ENCODE measurements at regions not wholly inside any gene's neighbourhood (a gene's known extent, or its start where the extent isn't known, plus 50 kb on each side); places are given as distances from the start of the nearest gene placed in this dataset.

DNA sequence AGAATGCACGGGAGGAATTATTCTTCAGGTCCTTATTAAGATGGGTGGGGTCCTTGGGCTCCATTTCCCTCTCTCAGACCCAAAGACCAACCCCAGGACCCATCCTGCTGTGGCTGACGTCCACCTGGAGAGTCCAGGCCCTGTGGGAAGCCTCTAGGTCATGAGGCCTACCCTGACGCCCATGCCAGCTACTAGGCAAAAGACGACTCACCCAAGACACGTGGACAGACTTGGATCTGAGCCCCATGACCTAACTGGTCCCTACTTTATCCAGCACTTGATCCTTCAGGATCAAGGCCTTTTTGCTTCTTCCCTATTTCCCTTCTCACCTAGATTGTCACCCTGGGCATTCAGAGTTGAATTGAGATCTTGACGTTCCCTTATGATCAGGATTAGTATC is 56.0 kb upstream of the CASZ1 start:
- H3K27ac ChIP-seq (ENCODE audit: low read length), result no peak overlapping the region
- TF ChIP-seq EZH2 (IDR thresholded peaks at IDR 0.05; ENCODE audit: borderline replicate concordance, insufficient read depth, low read length, poor library complexity, severe bottlenecking) (no peak), SMC3 (conservative IDR thresholded peaks at IDR 0.05; ENCODE audit: poor library complexity) (no peak), EP300 (conservative IDR thresholded peaks at IDR 0.05; ENCODE audit: poor library complexity, severe bottlenecking) (no peak)
- TF ChIP-seq, protein P1, sequence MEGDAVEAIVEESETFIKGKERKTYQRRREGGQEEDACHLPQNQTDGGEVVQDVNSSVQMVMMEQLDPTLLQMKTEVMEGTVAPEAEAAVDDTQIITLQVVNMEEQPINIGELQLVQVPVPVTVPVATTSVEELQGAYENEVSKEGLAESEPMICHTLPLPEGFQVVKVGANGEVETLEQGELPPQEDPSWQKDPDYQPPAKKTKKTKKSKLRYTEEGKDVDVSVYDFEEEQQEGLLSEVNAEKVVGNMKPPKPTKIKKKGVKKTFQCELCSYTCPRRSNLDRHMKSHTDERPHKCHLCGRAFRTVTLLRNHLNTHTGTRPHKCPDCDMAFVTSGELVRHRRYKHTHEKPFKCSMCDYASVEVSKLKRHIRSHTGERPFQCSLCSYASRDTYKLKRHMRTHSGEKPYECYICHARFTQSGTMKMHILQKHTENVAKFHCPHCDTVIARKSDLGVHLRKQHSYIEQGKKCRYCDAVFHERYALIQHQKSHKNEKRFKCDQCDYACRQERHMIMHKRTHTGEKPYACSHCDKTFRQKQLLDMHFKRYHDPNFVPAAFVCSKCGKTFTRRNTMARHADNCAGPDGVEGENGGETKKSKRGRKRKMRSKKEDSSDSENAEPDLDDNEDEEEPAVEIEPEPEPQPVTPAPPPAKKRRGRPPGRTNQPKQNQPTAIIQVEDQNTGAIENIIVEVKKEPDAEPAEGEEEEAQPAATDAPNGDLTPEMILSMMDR (IDR thresholded peaks at IDR 0.05; ENCODE audit: poor library complexity, severe bottlenecking), result no peak
- H4K20me1 ChIP-seq (ENCODE audit: insufficient read depth), result no peaks in the 10 kb centered on the region
- no peaks in the 10 kb centered on the region for H3K36me3 ChIP-seq (ENCODE audit: insufficient read depth, low read length)
- no peaks in the 10 kb centered on the region for H3F3A ChIP-seq (ENCODE audit: insufficient read depth, low read length, poor library complexity, severe bottlenecking)
- no peak overlapping the region for H3K4me3 ChIP-seq (ENCODE audit: low read length)
- H3K4me2 ChIP-seq (ENCODE audit: low read length), result no peak overlapping the region
- no peak overlapping the region for H2AFZ ChIP-seq (ENCODE audit: low read depth, low read length)
- no peaks in the 10 kb centered on the region for H3K79me2 ChIP-seq (replicated peaks; ENCODE audit: insufficient read depth, low read length)
- H3K27me3 ChIP-seq (ENCODE audit: insufficient read depth, low read depth, low read length), result no peaks in the 10 kb centered on the region
- H3K9me2 ChIP-seq (ENCODE audit: insufficient read depth, low read length), result no peaks in the 10 kb centered on the region
- H3K9me3 ChIP-seq (ENCODE audit: low read length), result no peaks in the 10 kb centered on the region
- H3K9ac ChIP-seq (ENCODE audit: low read length), result no peak overlapping the region

DNA sequence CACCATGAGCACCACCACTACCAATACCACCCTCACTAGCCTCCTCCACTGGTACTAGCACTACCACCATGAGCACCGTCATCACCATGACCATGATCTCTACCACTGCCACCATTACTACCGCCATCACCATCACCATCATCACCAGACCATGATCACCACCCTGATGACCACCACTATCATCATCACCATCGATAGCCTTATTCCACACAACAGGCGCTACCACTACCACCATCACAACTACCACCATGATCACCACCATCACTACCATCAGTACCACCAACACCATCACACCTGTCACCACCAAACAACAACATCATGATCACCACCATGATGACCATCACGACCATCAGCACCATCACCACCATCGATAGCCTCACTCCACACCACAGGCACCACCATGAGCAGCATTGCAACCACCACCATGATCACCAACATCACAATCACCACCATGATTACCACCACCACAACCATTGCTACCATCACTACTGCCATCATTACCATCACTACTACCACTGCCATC is 56.6 kb upstream of the CASZ1 start:
- TF ChIP-seq, protein P1 (IDR thresholded peaks at IDR 0.05; ENCODE audit: poor library complexity, severe bottlenecking), result no peak
- no peak for TF ChIP-seq POLR2AphosphoS5 (IDR thresholded peaks at IDR 0.05)
- TF ChIP-seq SMC3 (conservative IDR thresholded peaks at IDR 0.05; ENCODE audit: poor library complexity), result no peak
- TF ChIP-seq TAF1 (IDR thresholded peaks at IDR 0.05; ENCODE audit: low read depth), result no peak
- TF ChIP-seq EP300 (conservative IDR thresholded peaks at IDR 0.05; ENCODE audit: poor library complexity, severe bottlenecking), result no peak
- TF ChIP-seq RAD21 (conservative IDR thresholded peaks at IDR 0.05), result no peak
- TF ChIP-seq, protein P2, sequence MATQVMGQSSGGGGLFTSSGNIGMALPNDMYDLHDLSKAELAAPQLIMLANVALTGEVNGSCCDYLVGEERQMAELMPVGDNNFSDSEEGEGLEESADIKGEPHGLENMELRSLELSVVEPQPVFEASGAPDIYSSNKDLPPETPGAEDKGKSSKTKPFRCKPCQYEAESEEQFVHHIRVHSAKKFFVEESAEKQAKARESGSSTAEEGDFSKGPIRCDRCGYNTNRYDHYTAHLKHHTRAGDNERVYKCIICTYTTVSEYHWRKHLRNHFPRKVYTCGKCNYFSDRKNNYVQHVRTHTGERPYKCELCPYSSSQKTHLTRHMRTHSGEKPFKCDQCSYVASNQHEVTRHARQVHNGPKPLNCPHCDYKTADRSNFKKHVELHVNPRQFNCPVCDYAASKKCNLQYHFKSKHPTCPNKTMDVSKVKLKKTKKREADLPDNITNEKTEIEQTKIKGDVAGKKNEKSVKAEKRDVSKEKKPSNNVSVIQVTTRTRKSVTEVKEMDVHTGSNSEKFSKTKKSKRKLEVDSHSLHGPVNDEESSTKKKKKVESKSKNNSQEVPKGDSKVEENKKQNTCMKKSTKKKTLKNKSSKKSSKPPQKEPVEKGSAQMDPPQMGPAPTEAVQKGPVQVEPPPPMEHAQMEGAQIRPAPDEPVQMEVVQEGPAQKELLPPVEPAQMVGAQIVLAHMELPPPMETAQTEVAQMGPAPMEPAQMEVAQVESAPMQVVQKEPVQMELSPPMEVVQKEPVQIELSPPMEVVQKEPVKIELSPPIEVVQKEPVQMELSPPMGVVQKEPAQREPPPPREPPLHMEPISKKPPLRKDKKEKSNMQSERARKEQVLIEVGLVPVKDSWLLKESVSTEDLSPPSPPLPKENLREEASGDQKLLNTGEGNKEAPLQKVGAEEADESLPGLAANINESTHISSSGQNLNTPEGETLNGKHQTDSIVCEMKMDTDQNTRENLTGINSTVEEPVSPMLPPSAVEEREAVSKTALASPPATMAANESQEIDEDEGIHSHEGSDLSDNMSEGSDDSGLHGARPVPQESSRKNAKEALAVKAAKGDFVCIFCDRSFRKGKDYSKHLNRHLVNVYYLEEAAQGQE (IDR thresholded peaks at IDR 0.05; ENCODE audit: borderline replicate concordance), result no peak
- TF ChIP-seq EZH2 (IDR thresholded peaks at IDR 0.05; ENCODE audit: borderline replicate concordance, insufficient read depth, low read length, poor library complexity, severe bottlenecking), result no peak
- Histone ChIP-seq H3K4me3 (ENCODE audit: low read length) (no peak overlapping the region), H3K9ac (ENCODE audit: low read length) (no peak overlapping the region), H3K9me2 (ENCODE audit: insufficient read depth, low read length) (no peaks in the 10 kb centered on the region), H3K4me2 (ENCODE audit: low read length) (no peak overlapping the region), H3K36me3 (ENCODE audit: insufficient read depth, low read length) (no peaks in the 10 kb centered on the region), H3K27ac (ENCODE audit: low read length) (no peak overlapping the region), H3F3A (ENCODE audit: insufficient read depth, low read length, poor library complexity, severe bottlenecking) (no peaks in the 10 kb centered on the region), H3K27me3 (ENCODE audit: insufficient read depth, low read depth, low read length) (no peaks in the 10 kb centered on the region), H4K20me1 (ENCODE audit: insufficient read depth) (no peaks in the 10 kb centered on the region), H2AFZ (ENCODE audit: low read depth, low read length) (no peak overlapping the region), H3K9me3 (ENCODE audit: low read length) (no peaks in the 10 kb centered on the region), H3K79me2 (replicated peaks; ENCODE audit: insufficient read depth, low read length) (no peaks in the 10 kb centered on the region)
